Stomach smooth muscle (tissue), 2 donors: ENCODE measurements at regions not wholly inside any gene's neighbourhood (a gene's known extent, or its start where the extent isn't known, plus 50 kb on each side); places are given as distances from the start of the nearest gene placed in this dataset.

Experiments used
- H3K27ac ChIP-seq: one replicate; pipeline ENCODE4 v1.7.0; 2013; ENCODE audit warnings: mild to moderate bottlenecking, low read length, inconsistent platforms
- H3K27me3 ChIP-seq, 2 donors: one replicate each; pipeline ENCODE4 v1.7.0; 2013; ENCODE audit warnings: low read length in 2 of 2; ENCODE audit not compliant: insufficient read depth in 2 of 2, control insufficient read depth in 1 of 2
- H3K36me3 ChIP-seq, 2 donors: one replicate each; pipeline ENCODE4 v1.7.0; 2013; ENCODE audit warnings: low read length in 2 of 2; ENCODE audit not compliant: control insufficient read depth in 2 of 2, insufficient read depth in 2 of 2
- H3K4me1 ChIP-seq: one replicate; pipeline ENCODE4 v1.7.0; 2013; ENCODE audit warnings: low read length; ENCODE audit not compliant: control insufficient read depth, insufficient read depth
- H3K4me3 ChIP-seq, 2 donors: one replicate each; pipeline ENCODE4 v1.7.0; 2013; ENCODE audit warnings: low read length in 2 of 2
- H3K9ac ChIP-seq, 2 donors: one replicate each; pipeline ENCODE4 v1.7.0; 2013; ENCODE audit warnings: low read length in 2 of 2, mild to moderate bottlenecking in 1 of 2
- H3K9me3 ChIP-seq, 2 donors: one replicate each; pipeline ENCODE4 v1.7.0; 2013; ENCODE audit warnings: low read length in 2 of 2; ENCODE audit not compliant: control insufficient read depth in 2 of 2
- donor health status: healthy.
- donor health status: Pancreatic carcinoma.

- Histone ChIP-seq H3K9ac (no peak overlapping the region), H3K9me3 (peaks cover 0 to 4% of the 10 kb centered on the region in 2 donors), H3K36me3 (no peaks in the 10 kb centered on the region), H3K4me1 (no peaks in the 10 kb centered on the region), H3K4me3 (no peak overlapping the region), H3K27me3 (peaks cover 0 to 2% of the 10 kb centered on the region in 2 donors), H3K27ac (no peak overlapping the region)
Measured at GRCh38 chr20:24768201-24768636, 180.8 kb upstream of the CST7 start.

- H3K36me3 ChIP-seq, result no peaks in the 10 kb centered on the region
- H3K27me3 ChIP-seq, result peaks cover 0 to 2% of the 10 kb centered on the region in 2 donors
- H3K27ac ChIP-seq, result no peak overlapping the region
- H3K9me3 ChIP-seq, result peaks cover 0 to 4% of the 10 kb centered on the region in 2 donors
- no peaks in the 10 kb centered on the region for H3K4me1 ChIP-seq
- no peak overlapping the region for H3K4me3 ChIP-seq
- H3K9ac ChIP-seq, result no peak overlapping the region
Measured at GRCh38 chr20:24768713-24769601, 180.1 kb upstream of the CST7 start.

- Histone ChIP-seq H3K9ac (no peak overlapping the region), H3K36me3 (no peaks in the 10 kb centered on the region), H3K4me1 (no peaks in the 10 kb centered on the region), H3K27ac (no peak overlapping the region), H3K27me3 (peaks cover 0 to 2% of the 10 kb centered on the region in 2 donors), H3K9me3 (peaks cover 0 to 4% of the 10 kb centered on the region in 2 donors), H3K4me3 (no peak overlapping the region)
Measured at GRCh38 chr20:24769878-24770627, 179.0 kb upstream of the CST7 start.

- no peak overlapping the region for H3K4me3 ChIP-seq
- H3K9me3 ChIP-seq, result peaks cover 0 to under 1% of the 10 kb centered on the region in 2 donors
- H3K36me3 ChIP-seq, result no peaks in the 10 kb centered on the region
- peaks cover 0 to 2% of the 10 kb centered on the region in 2 donors for H3K27me3 ChIP-seq
- H3K27ac ChIP-seq, result no peak overlapping the region
- H3K4me1 ChIP-seq, result no peaks in the 10 kb centered on the region
- no peak overlapping the region for H3K9ac ChIP-seq
Measured at GRCh38 chr20:24770628-24771541, 178.2 kb upstream of the CST7 start.

GRCh38 chr20:24771542-24772061 is 177.5 kb upstream of the CST7 start:
- Histone ChIP-seq H3K27ac (no peak overlapping the region), H3K9me3 (no peaks in the 10 kb centered on the region), H3K9ac (no peak overlapping the region), H3K27me3 (peaks cover 0 to 2% of the 10 kb centered on the region in 2 donors), H3K4me3 (no peak overlapping the region), H3K4me1 (no peaks in the 10 kb centered on the region), H3K36me3 (no peaks in the 10 kb centered on the region)

- Histone ChIP-seq H3K9ac (no peak overlapping the region), H3K27me3 (peaks cover 0 to 2% of the 10 kb centered on the region in 2 donors), H3K27ac (no peak overlapping the region), H3K4me3 (no peak overlapping the region), H3K9me3 (no peaks in the 10 kb centered on the region), H3K36me3 (no peaks in the 10 kb centered on the region), H3K4me1 (no peaks in the 10 kb centered on the region)
Measured at GRCh38 chr20:24772667-24773066, 176.4 kb upstream of the CST7 start.

- Histone ChIP-seq H3K4me1 (no peaks in the 10 kb centered on the region), H3K27me3 (peaks cover 0 to 2% of the 10 kb centered on the region in 2 donors), H3K36me3 (no peaks in the 10 kb centered on the region)
Measured at GRCh38 chr20:24773168-24773567, 175.9 kb upstream of the CST7 start.

GRCh38 chr20:24773751-24774201 is 175.3 kb upstream of the CST7 start:
- no peaks in the 10 kb centered on the region for H3K36me3 ChIP-seq
- H3K27ac ChIP-seq, result no peak overlapping the region
- H3K27me3 ChIP-seq, result peaks cover 0 to 2% of the 10 kb centered on the region in 2 donors
- no peaks in the 10 kb centered on the region for H3K4me1 ChIP-seq
- H3K4me3 ChIP-seq, result no peak overlapping the region
- H3K9me3 ChIP-seq, result no peaks in the 10 kb centered on the region
- H3K9ac ChIP-seq, result no peak overlapping the region

More at GRCh38 chr20:24773168-24773567, 175.9 kb upstream of the CST7 start:
- no peak overlapping the region for H3K9ac ChIP-seq
- no peak overlapping the region for H3K27ac ChIP-seq
- H3K9me3 ChIP-seq, result no peaks in the 10 kb centered on the region
- H3K4me3 ChIP-seq, result no peak overlapping the region

- no peaks in the 10 kb centered on the region for H3K9me3 ChIP-seq
- no peak overlapping the region for H3K4me3 ChIP-seq
- H3K9ac ChIP-seq, result no peak overlapping the region
- H3K4me1 ChIP-seq, result peaks cover 9% of the 10 kb centered on the region
- H3K27me3 ChIP-seq, result peaks cover 0 to 2% of the 10 kb centered on the region in 2 donors
- H3K36me3 ChIP-seq, result no peaks in the 10 kb centered on the region
- H3K27ac ChIP-seq, result no peak overlapping the region
Measured at GRCh38 chr20:24775966-24776365, 173.1 kb upstream of the CST7 start.

- H3K4me1 ChIP-seq, result peaks cover 17% of the 10 kb centered on the region
- H3K4me3 ChIP-seq, result no peak overlapping the region
- H3K9me3 ChIP-seq, result no peaks in the 10 kb centered on the region
- no peak overlapping the region for H3K27ac ChIP-seq
- H3K36me3 ChIP-seq, result no peaks in the 10 kb centered on the region
- no peak overlapping the region for H3K9ac ChIP-seq
- H3K27me3 ChIP-seq, result peaks cover 0 to 2% of the 10 kb centered on the region in 2 donors
Measured at GRCh38 chr20:24776755-24777271, 172.3 kb upstream of the CST7 start.
